RWPE2 (cell line): ENCODE measurements at regions not wholly inside any gene's neighbourhood (a gene's known extent, or its start where the extent isn't known, plus 50 kb on each side); places are given as distances from the start of the nearest gene placed in this dataset.

Experiments
- ATAC-seq: fragments of 200-7000 bp; cut with Tn5 transposase; 3 replicates; pipeline ENCODE4 v1.9.1; 2021; ENCODE audit warnings: low read depth
- DNase-seq: peaks from one replicate; pipeline ENCODE4 v3.0.0-alpha.2; 2020; ENCODE audit warnings: low spot score
- H3K27ac ChIP-seq: fragments of 450-650 bp; 2 replicates; pipeline ENCODE4 v1.5.1; 2017; ENCODE audit warnings: mild to moderate bottlenecking; ENCODE audit not compliant: poor library complexity, severe bottlenecking
- H3K27me3 ChIP-seq: fragments of 250-450 bp; sonication (Bioruptor Pico); 2 replicates; pipeline ENCODE4 v1.5.1; 2021; ENCODE audit warnings: mild to moderate bottlenecking, moderate library complexity; ENCODE audit not compliant: insufficient read depth, poor library complexity, severe bottlenecking
- H3K36me3 ChIP-seq: fragments of 250-450 bp; sonication (Bioruptor Pico); 2 replicates; pipeline ENCODE4 v1.5.1; 2020; ENCODE audit warnings: low read depth, mild to moderate bottlenecking, moderate library complexity
- H3K4me1 ChIP-seq: fragments of 250-450 bp; sonication (Bioruptor Pico); 2 replicates; pipeline ENCODE4 v1.5.1; 2021; ENCODE audit warnings: mild to moderate bottlenecking, moderate library complexity; ENCODE audit not compliant: insufficient read depth, poor library complexity, severe bottlenecking
- H3K4me3 ChIP-seq: fragments of 250-450 bp; sonication (Bioruptor Pico); 2 replicates; pipeline ENCODE4 v1.5.1; 2021; ENCODE audit warnings: mild to moderate bottlenecking, moderate library complexity; ENCODE audit not compliant: severe bottlenecking
- H3K9me3 ChIP-seq: fragments of 250-450 bp; sonication (Bioruptor Pico); 2 replicates; pipeline ENCODE4 v1.5.1; 2021; ENCODE audit warnings: mild to moderate bottlenecking, moderate library complexity; ENCODE audit not compliant: severe bottlenecking
- CTCF ChIP-seq: fragments of 450-650 bp; IDR thresholded peaks from one replicate; pipeline ENCODE4 v1.5.1; 2017; ENCODE audit warnings: mild to moderate bottlenecking, moderate library complexity; ENCODE audit not compliant: poor library complexity, severe bottlenecking

DNA sequence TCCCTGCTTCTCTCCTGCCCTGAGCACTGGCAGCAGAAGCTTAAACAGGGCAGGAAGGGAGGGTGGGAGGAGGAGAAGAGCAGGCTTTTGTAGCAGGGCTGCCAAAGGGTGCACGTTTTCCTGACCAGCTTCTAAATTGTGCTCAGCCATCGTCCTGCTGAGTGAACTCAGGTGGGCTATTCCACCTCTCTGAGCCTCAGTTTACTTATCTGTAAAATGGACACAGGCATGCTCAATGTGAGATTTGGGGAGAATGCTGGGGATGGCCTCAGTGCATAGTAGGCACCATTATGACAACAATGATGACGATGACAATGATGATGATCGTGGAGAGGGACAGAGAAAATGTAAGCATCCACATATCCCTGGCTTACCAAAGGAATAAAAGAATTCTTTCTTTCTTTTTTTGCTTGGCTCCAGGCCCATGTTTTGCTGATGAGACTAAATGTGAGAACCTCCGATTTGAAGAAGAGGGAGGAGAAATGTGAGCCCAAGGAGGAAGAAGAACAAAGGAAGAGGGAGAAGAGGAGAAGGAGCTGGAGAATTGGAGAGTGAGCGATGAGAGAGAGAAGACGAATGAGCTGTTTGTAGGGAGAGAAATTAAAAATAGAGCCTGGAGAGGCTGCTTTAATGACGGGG is 105.5 kb upstream of the MYL2 start:
- DNase-seq (no peak), ATAC-seq (no peak)
- no peak overlapping the region for H3K27ac ChIP-seq
- no peak for TF ChIP-seq CTCF
- H3K4me1 ChIP-seq = peaks cover 3% of the 10 kb centered on the region
- H3K27me3 ChIP-seq = no peaks in the 10 kb centered on the region
- H3K36me3 ChIP-seq = no peaks in the 10 kb centered on the region
- no peaks in the 10 kb centered on the region for H3K9me3 ChIP-seq
- H3K4me3 ChIP-seq = no peak overlapping the region

DNA sequence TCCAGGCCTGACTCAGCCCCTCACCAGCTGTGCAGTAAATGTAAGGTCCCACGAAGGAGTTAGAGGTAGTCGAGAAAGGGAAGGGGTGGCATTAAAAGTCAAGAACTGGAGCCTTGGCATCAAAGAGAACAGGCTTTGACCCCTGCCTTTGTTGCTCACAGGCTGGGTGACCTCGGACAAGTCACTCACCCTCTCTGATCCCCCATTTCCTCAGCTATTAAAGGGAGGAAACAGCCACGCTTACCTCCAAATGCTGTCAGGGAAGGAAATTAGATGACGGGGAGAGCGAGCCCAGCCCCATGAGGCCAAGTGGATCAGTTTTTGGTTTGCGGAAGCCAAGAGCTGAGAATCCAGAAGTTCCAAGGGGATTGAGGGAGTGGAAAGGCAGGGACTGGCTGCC is 104.9 kb upstream of the MYL2 start:
- TF ChIP-seq CTCF = no peak
- Histone ChIP-seq H3K9me3 (no peaks in the 10 kb centered on the region), H3K27me3 (no peaks in the 10 kb centered on the region), H3K36me3 (no peaks in the 10 kb centered on the region), H3K4me1 (peaks cover 3% of the 10 kb centered on the region), H3K4me3 (no peak overlapping the region), H3K27ac (no peak overlapping the region)
- ATAC-seq = no peak
- DNase-seq = no peak

DNA sequence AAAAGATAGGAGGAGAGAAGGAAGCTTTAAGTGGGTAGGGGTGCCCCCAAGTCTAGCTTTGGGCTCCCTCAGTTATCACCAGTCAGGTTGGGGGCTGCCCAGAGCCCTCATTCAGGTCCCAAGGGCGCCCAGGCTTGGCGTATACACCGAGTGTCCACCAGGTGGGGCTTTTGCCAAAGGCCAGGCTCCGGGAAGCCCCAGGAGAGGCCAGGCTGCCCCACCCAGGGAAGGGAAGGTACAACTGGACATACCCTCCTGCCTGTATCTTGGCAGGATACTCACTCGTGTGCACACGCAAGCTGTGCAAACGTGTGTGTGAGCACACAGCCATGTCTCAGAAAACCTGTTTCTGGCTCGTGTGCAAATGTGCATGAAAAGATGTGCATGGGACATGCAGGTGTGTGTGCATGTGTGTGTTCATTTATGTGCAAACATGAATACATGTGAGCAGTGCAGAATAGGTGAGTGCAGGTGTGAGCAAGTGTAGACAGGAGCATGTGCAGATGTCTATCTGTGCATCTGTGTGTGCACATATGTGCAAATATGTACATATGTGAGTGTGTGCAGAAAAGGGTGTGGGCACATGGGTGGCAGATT is 103.9 kb upstream of the MYL2 start:
- DNase-seq (no peak), ATAC-seq (peak; percentile 96)
- peak; percentile 95 for TF ChIP-seq CTCF
- Histone ChIP-seq H3K4me3 (no peak overlapping the region), H3K36me3 (no peaks in the 10 kb centered on the region), H3K27me3 (no peaks in the 10 kb centered on the region), H3K4me1 (peaks cover 3% of the 10 kb centered on the region), H3K27ac (no peak overlapping the region), H3K9me3 (no peaks in the 10 kb centered on the region)

DNA sequence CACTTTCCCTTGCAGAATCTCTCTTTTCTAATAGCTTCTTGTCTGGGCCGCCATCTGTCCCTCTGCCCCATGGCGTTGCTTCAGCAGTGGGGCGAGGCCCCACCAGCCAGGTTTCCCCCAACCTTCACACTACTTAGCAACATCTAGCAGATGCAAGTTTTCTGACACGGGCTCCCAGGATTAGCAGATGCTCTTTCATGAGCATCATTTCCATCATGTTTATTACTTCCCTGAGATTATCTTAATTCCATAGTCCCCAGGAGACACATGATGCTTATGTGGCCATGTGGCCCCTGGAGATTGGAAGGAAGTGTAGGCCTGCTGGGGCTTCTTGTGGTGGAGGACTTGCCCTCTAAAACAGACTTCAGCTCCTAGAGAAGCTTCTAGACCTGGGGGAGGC is 102.0 kb upstream of the MYL2 start:
- Histone ChIP-seq H3K27me3 (no peaks in the 10 kb centered on the region), H3K4me3 (no peak overlapping the region), H3K36me3 (no peaks in the 10 kb centered on the region), H3K27ac (no peak overlapping the region), H3K4me1 (peaks cover 3% of the 10 kb centered on the region), H3K9me3 (no peaks in the 10 kb centered on the region)
- DNase-seq (peak; percentile 10), ATAC-seq (no peak)
- TF ChIP-seq CTCF = no peak

DNA sequence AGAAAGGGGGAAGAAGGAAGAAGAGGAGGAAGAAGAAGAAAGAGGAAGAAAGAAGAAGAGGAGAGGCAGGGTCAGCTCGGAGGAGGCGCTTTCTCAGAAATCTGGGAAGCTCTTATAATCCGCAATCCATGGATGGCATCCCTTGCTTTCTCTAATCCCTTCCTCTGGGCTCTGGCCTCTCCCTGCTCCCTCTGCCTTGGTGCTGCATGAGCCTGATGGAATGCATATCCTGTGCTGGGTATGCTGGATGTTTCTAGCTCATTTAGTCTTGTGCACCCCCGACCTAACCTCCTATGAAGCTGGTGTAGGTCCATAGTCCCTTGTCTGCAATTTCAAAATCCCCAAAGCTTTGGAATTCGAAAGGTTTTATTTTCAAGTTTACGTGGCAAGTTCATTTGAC is 94.2 kb upstream of the MYL2 start:
- Histone ChIP-seq H3K27ac (no peak overlapping the region), H3K4me3 (no peak overlapping the region), H3K27me3 (no peaks in the 10 kb centered on the region), H3K4me1 (no peaks in the 10 kb centered on the region), H3K36me3 (no peaks in the 10 kb centered on the region), H3K9me3 (no peaks in the 10 kb centered on the region)
- TF ChIP-seq CTCF = no peak
- ATAC-seq = no peak
- DNase-seq = no peak
